ENCODE measurements at regions not wholly inside any gene's neighbourhood (a gene's known extent, or its start where the extent isn't known, plus 50 kb on each side); places are given as distances from the start of the nearest gene placed in this dataset.
A peak's percentile ranks its signal among the peaks of the same experiment; 100 is the strongest.
"Not testable (repeated sequence)": the region's sequence is repeated elsewhere in the genome, so short reads cannot be mapped to it uniquely, and the experiment has no call there.

DNA sequence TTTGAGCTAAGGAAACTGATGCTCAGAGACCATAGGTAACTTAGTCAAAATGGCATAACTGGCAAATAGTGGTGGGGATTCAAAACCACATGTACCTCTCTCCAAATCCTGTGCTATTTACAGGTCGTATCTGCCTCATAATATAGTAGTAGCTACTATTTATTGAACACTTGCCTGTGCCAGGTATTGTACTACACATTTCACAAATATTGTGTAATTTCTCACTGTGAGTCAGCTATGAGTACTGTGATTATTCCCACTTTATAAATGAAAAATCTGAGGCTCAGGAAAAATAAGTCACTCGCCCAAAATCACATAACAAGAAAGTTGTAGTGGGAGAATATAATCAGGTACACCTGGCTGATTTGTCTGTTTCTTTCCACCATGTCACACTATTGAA, 199.8 kb upstream of the FAT3 start:
- DNase-seq, result no peak

DNA sequence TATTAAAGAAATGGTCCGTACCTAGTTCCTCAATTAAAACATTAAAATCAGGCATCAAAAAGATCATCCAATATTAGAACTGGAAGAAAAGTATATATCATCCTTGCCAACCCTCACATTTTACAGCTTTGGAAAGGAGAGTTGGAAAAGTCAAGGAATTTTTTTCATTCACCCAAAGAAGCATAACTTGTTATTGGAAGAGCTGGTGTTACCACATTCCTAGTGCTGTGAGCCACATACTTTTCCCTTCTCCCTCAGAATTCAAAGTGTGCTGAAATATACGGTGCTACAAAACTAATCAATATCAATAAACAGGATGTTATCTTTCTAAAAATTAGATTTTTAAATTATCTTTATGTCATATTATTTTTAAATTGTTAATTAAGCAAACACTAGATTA, 202.1 kb upstream of the FAT3 start:
- no peak for DNase-seq

DNA sequence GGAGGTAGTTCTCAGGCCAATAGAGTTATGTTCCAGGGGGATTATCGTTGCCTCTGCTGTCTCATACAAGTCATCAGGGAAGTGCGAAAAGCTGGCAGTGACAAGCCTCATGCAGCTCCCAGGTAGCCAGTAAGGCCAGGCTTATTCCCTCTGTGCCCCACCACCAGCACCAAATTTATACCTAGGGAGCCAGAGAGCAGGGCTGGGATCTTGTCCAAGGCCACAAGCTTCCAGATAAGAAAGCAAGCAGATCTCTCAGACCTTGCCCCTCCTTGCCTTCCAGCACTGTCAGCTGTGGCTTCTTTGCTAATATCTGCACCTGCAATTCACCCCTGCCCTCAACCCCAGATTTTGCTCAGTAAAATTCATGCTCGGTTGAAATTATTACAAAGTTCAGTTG, 206.3 kb upstream of the FAT3 start:
- DNase-seq, result no peak

GRCh38 chr11:92008249-92008648, 216.4 kb upstream of the FAT3 start:
- no peak for DNase-seq

DNA sequence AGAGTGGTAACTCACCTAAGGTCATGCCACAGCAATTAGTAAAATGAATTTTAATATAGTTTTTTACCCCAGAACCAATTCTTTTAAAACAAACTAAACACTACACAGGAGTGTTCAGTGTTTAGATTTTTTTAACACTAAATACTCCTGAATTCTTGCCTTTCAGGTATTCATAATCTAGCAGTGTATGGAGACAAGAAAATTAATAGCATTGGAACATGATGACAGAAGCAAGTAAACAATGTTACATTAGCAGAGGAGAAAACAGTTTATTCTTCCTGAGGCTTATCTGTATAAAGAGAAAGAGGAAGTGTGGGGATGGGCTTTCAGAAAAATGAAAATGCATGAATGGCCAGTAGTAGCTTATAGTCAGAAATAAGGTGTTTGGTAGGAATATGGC, 222.1 kb upstream of the FAT3 start:
- DNase-seq, result no peak

GRCh38 chr11:91998481-91998880, 226.1 kb upstream of the FAT3 start:
- DNase-seq, result no peak

DNA sequence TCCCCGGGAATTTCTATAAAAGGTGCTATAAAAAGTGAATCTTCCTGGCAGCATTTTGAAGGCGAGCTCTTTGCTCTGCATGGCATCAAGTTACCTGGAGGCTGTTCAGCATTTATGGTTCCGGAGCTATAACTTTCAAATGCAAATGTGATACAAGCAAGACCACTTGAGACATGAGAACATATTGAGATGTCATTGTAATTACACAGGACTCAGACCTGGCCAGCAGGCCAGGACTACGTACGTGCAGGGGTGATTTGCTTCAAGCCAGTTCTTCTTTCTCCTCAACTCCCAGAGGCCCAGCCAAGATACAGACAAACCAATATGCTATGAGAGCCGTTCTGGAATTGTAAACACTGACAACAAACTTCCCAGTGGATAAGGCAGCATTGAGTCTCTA, 227.4 kb upstream of the FAT3 start:
- peak; percentile 39 for DNase-seq

DNA sequence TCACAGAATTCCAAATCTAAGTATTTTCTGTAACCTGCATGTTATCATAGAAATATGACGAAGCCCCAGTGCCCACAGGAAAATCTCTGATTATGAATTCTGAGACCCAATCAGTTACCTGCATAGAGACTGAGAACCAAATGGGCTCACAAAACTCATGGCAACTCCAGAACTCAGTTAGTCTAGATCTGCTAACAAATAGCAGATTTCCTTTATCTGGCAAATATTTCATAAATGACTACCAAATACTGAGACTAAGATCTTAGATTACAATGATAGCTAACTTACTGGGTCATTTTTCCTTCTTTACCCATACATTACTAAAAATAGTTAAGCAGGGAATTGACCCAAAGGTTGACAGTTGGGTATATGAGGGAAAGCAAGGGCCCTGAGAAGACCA, 228.1 kb upstream of the FAT3 start:
- DNase-seq, result no peak

GRCh38 chr11:91988443-91988842, 236.2 kb upstream of the FAT3 start:
- not testable (repeated sequence) for DNase-seq

GRCh38 chr11:91986218-91986617, 238.4 kb upstream of the FAT3 start:
- DNase-seq, result no peak

DNA sequence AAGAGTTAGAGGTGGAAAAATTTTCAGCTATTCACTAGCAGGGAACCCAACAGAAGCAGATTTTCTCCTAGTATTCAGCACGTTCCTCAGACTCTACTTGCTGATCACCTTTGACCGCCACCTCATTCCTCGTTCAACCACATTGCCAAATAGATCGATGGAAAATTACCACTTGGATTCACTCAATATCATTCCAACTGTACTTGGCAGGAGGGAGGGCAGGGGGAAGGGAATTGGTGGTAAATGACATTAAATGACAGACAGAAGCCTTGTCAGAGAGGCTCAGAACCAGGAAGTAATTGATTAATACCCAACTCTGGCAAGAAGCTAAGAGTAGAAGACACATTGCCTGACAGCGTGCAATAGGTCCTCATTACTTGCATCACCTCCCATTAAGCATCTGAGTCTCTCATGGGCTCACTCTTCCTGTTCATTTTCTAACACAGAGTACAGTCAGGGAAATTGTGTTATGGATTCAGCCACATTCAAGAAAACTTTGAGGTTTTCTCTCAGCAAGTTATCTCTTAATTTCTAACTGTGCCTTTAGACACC, 240.5 kb upstream of the FAT3 start:
- DNase-seq, result no peak

DNA sequence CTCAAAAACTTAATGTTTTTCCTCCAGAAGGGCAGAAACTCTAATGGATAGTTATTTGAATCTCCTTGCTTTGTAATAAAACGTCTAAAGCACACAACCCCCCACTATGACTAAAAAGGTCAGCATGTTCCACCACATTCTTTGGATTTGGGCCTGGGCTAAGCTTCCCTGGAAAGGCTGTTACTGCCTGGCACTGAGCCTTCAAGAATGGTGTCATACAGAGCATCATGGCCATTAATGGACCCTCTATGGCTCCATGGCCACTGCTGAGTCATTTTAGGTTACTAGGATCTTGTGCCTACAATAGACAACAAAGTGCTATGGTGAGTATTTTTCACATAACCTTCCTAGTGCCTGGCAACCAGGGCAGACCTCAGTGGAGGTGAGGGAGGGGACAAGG, 242.6 kb upstream of the FAT3 start:
- peak; percentile 49 for DNase-seq

DNA sequence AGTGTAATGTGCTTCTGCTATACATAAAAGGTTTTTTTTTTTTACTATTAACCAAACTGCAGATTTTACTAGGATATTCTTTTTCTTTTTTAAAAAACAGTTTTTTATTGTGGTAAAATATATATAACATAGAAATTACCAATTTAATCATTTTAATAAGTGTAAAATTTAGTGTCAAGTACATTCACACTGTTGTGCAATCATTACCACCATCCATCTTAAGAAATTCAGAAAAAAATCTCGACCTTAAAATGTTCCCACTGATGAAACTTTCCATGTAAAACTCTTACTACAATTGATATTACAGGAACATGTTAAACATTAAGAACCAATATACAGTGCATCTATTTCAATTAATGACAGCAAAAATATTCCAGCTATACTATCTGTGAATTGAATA, 244.8 kb upstream of the FAT3 start:
- DNase-seq, result no peak

GRCh38 chr11:91978747-91979146, 245.9 kb upstream of the FAT3 start:
- DNase-seq, result no peak

- no peak for DNase-seq
Observed at GRCh38 chr11:91972665-91973266, 251.9 kb upstream of the FAT3 start.

DNA sequence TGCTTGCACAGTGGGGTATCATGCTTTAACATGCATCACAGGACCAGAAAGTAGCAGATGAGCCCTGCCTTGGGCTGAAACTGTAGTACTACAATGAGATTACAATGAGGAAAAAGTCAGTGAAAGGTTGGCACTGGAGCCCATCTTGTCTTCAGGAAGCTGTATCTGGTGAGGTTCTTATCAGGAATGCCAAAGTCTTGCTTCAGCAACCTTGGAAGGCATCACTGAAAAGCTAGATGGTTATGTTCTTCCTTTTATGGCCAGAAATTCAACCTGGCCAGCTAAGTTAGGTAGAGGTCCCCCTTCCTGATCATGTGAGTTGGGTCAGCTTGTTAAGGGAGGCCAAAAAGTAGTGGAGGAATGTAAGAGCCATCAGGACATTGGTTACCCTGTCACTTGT, 254.0 kb upstream of the FAT3 start:
- no peak for DNase-seq

- DNase-seq, result no peak
Observed at GRCh38 chr11:91969486-91969885, 255.1 kb upstream of the FAT3 start.

DNA sequence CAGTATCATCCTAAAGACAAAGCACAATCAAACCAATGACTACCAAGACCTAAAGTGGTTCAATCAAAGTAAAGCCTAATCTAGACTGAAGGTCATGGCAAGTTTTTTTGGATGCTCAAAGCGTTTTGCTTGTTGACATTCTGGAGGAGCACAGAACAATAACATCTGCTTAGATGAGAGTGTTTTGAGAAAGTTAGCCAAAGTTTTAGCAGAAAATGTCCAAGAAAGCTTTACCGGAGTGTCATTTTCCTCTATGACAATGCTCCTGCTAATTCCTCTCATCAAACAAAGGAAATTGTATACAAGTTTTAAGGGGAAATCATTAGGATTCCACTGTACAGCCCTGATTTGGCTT, 256.9 kb upstream of the FAT3 start:
- no peak for DNase-seq

- DNase-seq, result no peak
Observed at GRCh38 chr11:91967026-91967690, 257.5 kb upstream of the FAT3 start.

- no peak for DNase-seq
Observed at GRCh38 chr11:91966368-91966767, 258.2 kb upstream of the FAT3 start.

- DNase-seq, result no peak
Observed at GRCh38 chr11:91960770-91961169, 263.8 kb upstream of the FAT3 start.

DNA sequence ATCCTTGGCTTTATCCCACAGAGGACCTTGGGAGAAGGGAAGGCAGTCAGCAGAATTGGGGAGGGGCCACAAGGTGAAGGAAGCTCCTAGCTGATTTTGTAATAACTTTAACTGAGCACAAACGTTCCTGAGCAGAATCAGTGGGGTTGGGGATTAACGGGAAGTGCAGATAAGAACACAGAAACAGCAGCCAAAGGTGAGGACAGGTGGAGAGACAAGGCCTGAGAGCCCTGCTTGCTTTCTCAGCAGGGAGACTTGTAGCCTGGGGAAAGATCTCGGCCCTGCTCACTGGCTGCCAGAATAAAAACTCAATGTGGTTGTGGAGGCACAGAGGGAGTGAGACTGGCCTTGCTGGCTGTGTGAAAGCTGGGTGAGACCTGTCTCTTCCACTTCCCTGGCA, 265.2 kb upstream of the FAT3 start:
- no peak for DNase-seq

GRCh38 chr11:91956711-91957110, 267.9 kb upstream of the FAT3 start:
- no peak for DNase-seq

DNA sequence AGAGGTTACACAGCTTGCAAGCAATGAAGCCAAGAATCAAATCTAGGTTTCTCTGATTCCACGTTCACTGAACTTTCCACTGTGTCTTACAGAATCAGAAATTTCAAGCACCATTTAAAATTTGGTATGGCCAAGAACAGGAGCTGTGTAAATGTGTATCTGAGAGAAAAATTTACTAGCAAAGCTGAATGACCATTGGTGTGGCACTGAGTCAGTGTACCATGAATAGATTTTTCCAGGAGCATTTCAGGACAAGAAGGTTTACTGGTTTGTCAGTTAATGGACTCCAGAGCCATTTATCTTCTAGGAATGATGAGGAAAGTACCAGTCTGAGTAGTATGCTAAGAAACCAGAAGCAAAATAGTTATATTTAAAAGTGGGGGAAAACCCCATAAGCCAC, 269.4 kb upstream of the FAT3 start:
- DNase-seq, result no peak

DNA sequence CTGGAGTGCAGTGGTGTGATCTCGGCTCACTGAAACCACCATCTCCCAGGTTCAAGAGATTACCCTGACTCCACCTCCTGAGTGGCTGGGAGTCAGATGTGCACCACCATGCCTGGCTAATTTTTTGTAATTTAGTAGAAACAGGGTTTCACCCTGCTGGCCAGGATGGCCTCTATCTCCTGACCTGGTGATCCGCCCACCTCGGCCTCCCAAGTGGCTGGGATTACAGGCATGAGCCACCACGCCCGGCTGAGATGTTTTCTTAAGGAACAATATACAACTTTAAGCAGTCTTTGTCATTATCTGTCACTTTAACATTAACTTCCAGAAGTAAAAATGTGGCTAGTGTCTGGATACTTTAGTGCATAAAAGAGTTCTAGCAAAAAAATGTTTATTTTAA, 272.6 kb upstream of the FAT3 start:
- DNase-seq, result no peak

Data from femur (tissue), 1 donor.